Esophagus squamous epithelium (tissue), 5 donors: ENCODE measurements at regions not wholly inside any gene's neighbourhood (a gene's known extent, or its start where the extent isn't known, plus 50 kb on each side); places are given as distances from the start of the nearest gene placed in this dataset.
"Not testable (repeated sequence)": the region's sequence is repeated elsewhere in the genome, so short reads cannot be mapped to it uniquely, and the experiment has no call there.

Source experiments
- DNase-seq: peaks from one replicate; lab custom pipeline; 2025; lab: John Stamatoyannopoulos, UW
- H3K27ac ChIP-seq, 4 donors: fragments of 200-600 bp; sonication (generic); one replicate each; pipeline ENCODE4 v1.5.1; 2016 to 2019; ENCODE audit warnings: mild to moderate bottlenecking in 1 of 4
- H3K27me3 ChIP-seq, 4 donors: fragments of 200-600 bp; sonication (generic); 1 replicate in 3 of 4; 2 replicates in 1 of 4; pipeline versions ENCODE4 v1.5.1 to v1.6.0; 2017 to 2021; ENCODE audit warnings: antibody characterized with exemption in 1 of 4
- H3K36me3 ChIP-seq, 3 donors: fragments of 200-600 bp; sonication (generic); one replicate each; pipeline ENCODE4 v1.5.1; 2016 to 2019
- H3K4me1 ChIP-seq, 3 donors: fragments of 200-600 bp; sonication (generic); one replicate each; pipeline ENCODE4 v1.5.1; 2017 to 2019
- H3K4me3 ChIP-seq, 4 donors: fragments of 200-600 bp; sonication (generic); 1 replicate in 3 of 4; 2 replicates in 1 of 4; pipeline ENCODE4 v1.5.1; 2016 to 2019; ENCODE audit warnings: mild to moderate bottlenecking in 2 of 4, moderate library complexity in 1 of 4
- H3K9me3 ChIP-seq, 3 donors: fragments of 200-600 bp; sonication (generic); one replicate each; pipeline ENCODE4 v1.5.1; 2016 to 2019
- POLR2A ChIP-seq, 4 donors: fragments of 450-650 bp; IDR thresholded peaks; one replicate each; pipeline ENCODE4 v1.6.1; 2017; ENCODE audit warnings: antibody characterized with exemption in 4 of 4, mild to moderate bottlenecking in 4 of 4, moderate library complexity in 3 of 4
- WGBS, 2 donors: methylation state at CpG; one replicate each; pipeline ENCODE4 v1.1.5; 2018; 5-methylcytosine and 5-hydroxymethylcytosine counted together
- intact Hi-C: fragments of 100-400 bp; cut with DNase I; formaldehyde crosslinking; loops from one replicate; pipeline ENCODE4 v1.15.0; 2022
- TF ChIP-seq, protein P1 (sequence below), 6 experiments: fragments of 450-650 bp in 4 of 6; fragments of 200-600 bp in 2 of 6; sonication (generic) in 2 of 6; IDR thresholded peaks; one replicate each; pipeline ENCODE4 v1.5.1; 2016 to 2019; ENCODE audit warnings: antibody characterized with exemption in 6 of 6, mild to moderate bottlenecking in 4 of 6, moderate library complexity in 4 of 6
- donor health status: DM: yes; HTN: yes; CAD: no.

GRCh38 chr6:58067867-58068548 lies 750.6 kb downstream of the PRIM2 start:
- H3K4me1 ChIP-seq, DNase-seq, H3K36me3 ChIP-seq, H3K4me3 ChIP-seq, intact Hi-C loops, H3K27ac ChIP-seq, H3K9me3 ChIP-seq, H3K27me3 ChIP-seq: not testable (repeated sequence)
- 29 to 43% methylated on average over 1 of the region's 1 CpG for WGBS, 2 donors

GRCh38 chr6:58073263-58073662 lies 755.8 kb downstream of the PRIM2 start:
- 90 to 94% methylated on average over 13 to 22 of the region's 23 CpGs for WGBS, 2 donors
- H3K4me1 ChIP-seq = no peaks in the 10 kb centered on the region
- intact Hi-C loops = no loop called here

DNA sequence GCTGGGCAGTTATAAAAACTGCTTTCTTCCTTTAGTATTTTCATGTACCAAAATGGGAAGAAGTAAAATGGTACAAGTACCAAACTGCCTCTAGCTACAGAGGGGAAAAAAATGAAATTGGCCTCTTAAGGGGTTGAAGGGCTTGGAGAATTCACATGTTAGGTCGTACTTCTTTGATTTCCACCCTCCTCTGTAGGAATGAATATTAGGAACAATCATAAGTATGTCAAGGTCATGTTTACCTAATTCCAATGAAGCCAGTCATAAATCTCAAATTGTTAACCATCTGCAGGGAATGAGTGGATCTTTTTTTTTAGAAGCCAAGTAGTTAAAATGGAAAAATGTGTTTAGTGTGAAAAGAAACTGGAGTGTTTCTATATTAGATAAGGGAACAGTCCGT lies 772.6 kb downstream of the PRIM2 start:
- H3K36me3 ChIP-seq, intact Hi-C loops, H3K4me1 ChIP-seq, H3K27me3 ChIP-seq, H3K9me3 ChIP-seq, H3K27ac ChIP-seq, H3K4me3 ChIP-seq, DNase-seq: not testable (repeated sequence)
- 0 to 22% methylated on average over 2 of the region's 2 CpGs for WGBS, 2 donors

More at GRCh38 chr6:58073263-58073662, 755.8 kb downstream of the PRIM2 start:
- Histone ChIP-seq H3K36me3 (no peaks in the 10 kb centered on the region), H3K27ac (no peak overlapping the region), H3K27me3 (no peaks in the 10 kb centered on the region), H3K9me3 (no peaks in the 10 kb centered on the region), H3K4me3 (no peak overlapping the region)
- no peak for DNase-seq
- TF ChIP-seq, protein P1, sequence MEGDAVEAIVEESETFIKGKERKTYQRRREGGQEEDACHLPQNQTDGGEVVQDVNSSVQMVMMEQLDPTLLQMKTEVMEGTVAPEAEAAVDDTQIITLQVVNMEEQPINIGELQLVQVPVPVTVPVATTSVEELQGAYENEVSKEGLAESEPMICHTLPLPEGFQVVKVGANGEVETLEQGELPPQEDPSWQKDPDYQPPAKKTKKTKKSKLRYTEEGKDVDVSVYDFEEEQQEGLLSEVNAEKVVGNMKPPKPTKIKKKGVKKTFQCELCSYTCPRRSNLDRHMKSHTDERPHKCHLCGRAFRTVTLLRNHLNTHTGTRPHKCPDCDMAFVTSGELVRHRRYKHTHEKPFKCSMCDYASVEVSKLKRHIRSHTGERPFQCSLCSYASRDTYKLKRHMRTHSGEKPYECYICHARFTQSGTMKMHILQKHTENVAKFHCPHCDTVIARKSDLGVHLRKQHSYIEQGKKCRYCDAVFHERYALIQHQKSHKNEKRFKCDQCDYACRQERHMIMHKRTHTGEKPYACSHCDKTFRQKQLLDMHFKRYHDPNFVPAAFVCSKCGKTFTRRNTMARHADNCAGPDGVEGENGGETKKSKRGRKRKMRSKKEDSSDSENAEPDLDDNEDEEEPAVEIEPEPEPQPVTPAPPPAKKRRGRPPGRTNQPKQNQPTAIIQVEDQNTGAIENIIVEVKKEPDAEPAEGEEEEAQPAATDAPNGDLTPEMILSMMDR (IDR thresholded peaks at IDR 0.05) = no peak
- no peak for TF ChIP-seq POLR2A (IDR thresholded peaks at IDR 0.05)

GRCh38 chr6:58097251-58097650 lies 779.8 kb downstream of the PRIM2 start:
- H3K27me3 ChIP-seq, intact Hi-C loops, H3K36me3 ChIP-seq, DNase-seq, H3K27ac ChIP-seq, H3K4me3 ChIP-seq, H3K9me3 ChIP-seq, H3K4me1 ChIP-seq: not testable (repeated sequence)

DNA sequence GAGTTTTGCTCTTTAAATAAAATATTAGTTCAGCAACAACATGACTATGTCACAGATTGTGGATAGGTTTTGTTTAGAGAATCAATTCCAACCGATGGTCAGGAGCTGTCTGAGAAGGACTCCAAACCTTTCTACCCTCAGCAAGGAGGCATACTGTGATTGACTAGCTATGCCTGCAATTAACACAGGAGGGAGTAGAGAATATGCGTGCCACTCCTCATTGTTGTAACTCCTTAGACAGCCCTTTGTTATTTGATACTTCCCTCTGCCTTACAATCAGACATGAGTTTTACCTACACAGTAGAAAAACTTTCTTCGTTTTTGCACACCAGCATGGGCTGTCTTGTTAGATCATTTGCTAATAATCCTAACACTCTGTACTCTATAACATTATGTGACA lies 796.5 kb downstream of the PRIM2 start:
- Histone ChIP-seq H3K27ac (no peak overlapping the region), H3K36me3 (no peaks in the 10 kb centered on the region), H3K9me3 (no peaks in the 10 kb centered on the region), H3K4me1 (no peaks in the 10 kb centered on the region), H3K4me3 (no peak overlapping the region), H3K27me3 (no peaks in the 10 kb centered on the region)
- TF ChIP-seq POLR2A (IDR thresholded peaks at IDR 0.05) = no peak
- TF ChIP-seq, protein P1 (IDR thresholded peaks at IDR 0.05) = no peak
- no peak for DNase-seq
- WGBS, 2 donors = 17 to 31% methylated on average over 3 of the region's 3 CpGs
- intact Hi-C loops = no loop called here

- H3K9me3 ChIP-seq, H3K27me3 ChIP-seq, H3K4me1 ChIP-seq, H3K4me3 ChIP-seq, DNase-seq, H3K36me3 ChIP-seq, intact Hi-C loops, H3K27ac ChIP-seq: not testable (repeated sequence)
- 43 to 50% methylated on average over 1 of the region's 1 CpG for WGBS, 2 donors
Observed at GRCh38 chr6:58117162-58117561, 799.7 kb downstream of the PRIM2 start.

DNA sequence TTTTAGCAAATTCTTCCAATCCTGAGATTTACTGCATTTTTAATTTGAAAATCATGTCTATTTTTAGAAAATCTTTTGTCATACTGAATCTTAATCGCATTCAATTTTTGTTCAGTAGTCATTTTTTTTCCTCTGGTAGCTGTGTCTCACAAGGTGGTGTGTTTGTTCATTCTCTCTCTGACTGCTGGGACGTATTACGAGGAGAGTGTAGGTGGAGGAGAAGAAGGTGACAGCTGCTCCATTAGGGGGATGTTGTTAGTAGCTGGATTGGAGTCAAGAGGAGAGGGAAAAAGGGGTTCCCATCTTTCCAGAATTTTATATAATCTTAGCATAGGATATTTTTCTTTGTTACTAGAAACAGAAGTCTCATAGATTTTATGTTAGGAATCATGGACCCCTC lies 804.2 kb downstream of the PRIM2 start:
- WGBS, 2 donors = 61 to 64% methylated on average over 3 of the region's 3 CpGs

GRCh38 chr6:58123770-58124169 lies 806.3 kb downstream of the PRIM2 start:
- H3K27me3 ChIP-seq, H3K27ac ChIP-seq, H3K4me3 ChIP-seq, H3K36me3 ChIP-seq, DNase-seq, H3K9me3 ChIP-seq, intact Hi-C loops, H3K4me1 ChIP-seq: not testable (repeated sequence)
- WGBS, 2 donors = 21 to 36% methylated on average over 2 of the region's 2 CpGs

More for the DNA sequence above, 804.2 kb downstream of the PRIM2 start:
- intact Hi-C loops, H3K27me3 ChIP-seq, H3K36me3 ChIP-seq, H3K9me3 ChIP-seq, H3K4me1 ChIP-seq, H3K4me3 ChIP-seq, H3K27ac ChIP-seq, DNase-seq: not testable (repeated sequence)

DNA sequence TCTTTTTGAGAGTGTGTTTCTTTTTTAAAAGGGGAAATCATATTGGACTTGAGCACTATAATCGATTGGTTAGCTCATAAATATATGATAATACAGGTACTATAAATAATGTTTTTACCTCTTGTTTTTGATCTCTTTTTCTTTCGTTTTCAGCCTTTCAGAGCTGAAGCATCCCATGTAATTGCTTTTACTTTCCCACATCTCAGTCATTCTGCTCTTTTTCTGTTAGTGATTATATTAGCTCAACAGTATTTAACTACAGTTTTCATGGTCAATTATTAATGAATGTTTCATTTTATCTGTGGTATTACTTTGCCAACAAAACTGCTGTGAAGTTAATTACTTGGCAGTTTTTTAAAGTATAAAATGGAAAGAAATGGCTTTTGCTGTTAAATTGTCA lies 811.1 kb downstream of the PRIM2 start:
- DNase-seq, H3K4me1 ChIP-seq, H3K27ac ChIP-seq, H3K4me3 ChIP-seq, H3K9me3 ChIP-seq, H3K36me3 ChIP-seq, intact Hi-C loops, H3K27me3 ChIP-seq: not testable (repeated sequence)
- 55 to 58% methylated on average over 2 of the region's 2 CpGs for WGBS, 2 donors

DNA sequence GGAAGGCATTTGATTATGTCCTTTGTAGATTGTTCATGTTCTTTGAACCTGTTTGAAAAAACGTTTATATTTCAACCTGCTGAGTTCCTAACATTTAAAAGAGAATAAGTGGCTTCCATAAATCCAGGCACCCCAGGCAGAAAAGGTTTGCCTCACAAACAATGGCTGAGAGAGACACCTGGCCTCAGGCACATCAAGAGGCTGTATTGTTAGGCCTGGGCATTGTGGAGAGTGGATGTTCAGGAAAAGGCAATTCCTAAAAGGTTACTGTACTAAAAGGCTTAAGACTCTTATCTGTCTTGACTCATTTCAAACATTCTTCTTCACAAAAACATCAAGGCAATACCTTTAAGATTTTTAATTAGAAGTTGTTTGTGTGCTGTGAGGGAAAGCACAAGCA lies 811.7 kb downstream of the PRIM2 start:
- intact Hi-C loops = not testable (repeated sequence)
- WGBS, 2 donors = 0% methylated on average over 1 of the region's 1 CpG

GRCh38 chr6:58139746-58140145 lies 822.3 kb downstream of the PRIM2 start:
- H3K4me1 ChIP-seq, H3K36me3 ChIP-seq, H3K9me3 ChIP-seq, DNase-seq, H3K27ac ChIP-seq, intact Hi-C loops, H3K4me3 ChIP-seq, H3K27me3 ChIP-seq: not testable (repeated sequence)
- WGBS, 2 donors = 62 to 74% methylated on average over 2 of the region's 2 CpGs

More for the DNA sequence above, 811.7 kb downstream of the PRIM2 start:
- not testable (repeated sequence) for DNase-seq, H3K9me3 ChIP-seq, H3K4me3 ChIP-seq, H3K4me1 ChIP-seq, H3K36me3 ChIP-seq, H3K27me3 ChIP-seq, H3K27ac ChIP-seq
